22Rv1 (cell line): ENCODE measurements at regions not wholly inside any gene's neighbourhood (a gene's known extent, or its start where the extent isn't known, plus 50 kb on each side); places are given as distances from the start of the nearest gene placed in this dataset.
"Not testable (repeated sequence)": the region's sequence is repeated elsewhere in the genome, so short reads cannot be mapped to it uniquely, and the experiment has no call there.

ENCODE experiments used
- H3K27ac ChIP-seq: fragments of 450-650 bp; 2 replicates; pipeline ENCODE4 v1.5.1; 2017
- CTCF ChIP-seq: fragments of 450-650 bp; IDR thresholded peaks from 2 replicates; pipeline ENCODE4 v1.5.1; 2017; ENCODE audit warnings: mild to moderate bottlenecking
- ZFX ChIP-seq: fragments of 450-650 bp; IDR thresholded peaks from 2 replicates; pipeline ENCODE4 v1.6.1; 2017; ENCODE audit warnings: antibody characterized with exemption, borderline replicate concordance

GRCh38 chr5:97234380-97234779 is 51.3 kb upstream of the RIOK2 start:
- H3K27ac ChIP-seq, result not testable (repeated sequence)

DNA sequence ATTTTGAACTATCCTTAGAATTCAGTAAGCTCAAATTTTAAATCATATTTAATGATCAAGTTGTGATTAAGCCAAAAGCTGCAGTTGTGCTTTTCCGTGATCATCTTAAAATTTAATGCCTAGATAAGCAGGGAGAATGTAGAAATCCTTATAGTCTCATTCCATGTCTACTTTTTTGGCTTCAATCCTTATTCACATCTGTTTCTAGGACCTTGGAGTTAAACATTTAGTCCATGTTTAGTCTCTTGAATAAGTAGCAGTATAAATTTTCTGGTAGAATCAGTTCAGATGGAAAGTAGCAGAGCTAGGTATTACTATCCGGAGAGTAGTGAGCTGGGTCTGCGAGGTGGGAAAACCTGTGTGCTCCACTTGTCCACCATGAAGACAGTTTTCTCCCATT is 59.3 kb upstream of the RIOK2 start:
- TF ChIP-seq CTCF (no peak), ZFX (no peak)
- no peak overlapping the region for H3K27ac ChIP-seq

- TF ChIP-seq ZFX, result no peak
- TF ChIP-seq CTCF, result no peak
- H3K27ac ChIP-seq, result no peak overlapping the region
Observed at GRCh38 chr5:97243353-97243752, 60.3 kb upstream of the RIOK2 start.

GRCh38 chr5:97245386-97245785 is 62.3 kb upstream of the RIOK2 start:
- no peak overlapping the region for H3K27ac ChIP-seq
- TF ChIP-seq CTCF (no peak), ZFX (no peak)

DNA sequence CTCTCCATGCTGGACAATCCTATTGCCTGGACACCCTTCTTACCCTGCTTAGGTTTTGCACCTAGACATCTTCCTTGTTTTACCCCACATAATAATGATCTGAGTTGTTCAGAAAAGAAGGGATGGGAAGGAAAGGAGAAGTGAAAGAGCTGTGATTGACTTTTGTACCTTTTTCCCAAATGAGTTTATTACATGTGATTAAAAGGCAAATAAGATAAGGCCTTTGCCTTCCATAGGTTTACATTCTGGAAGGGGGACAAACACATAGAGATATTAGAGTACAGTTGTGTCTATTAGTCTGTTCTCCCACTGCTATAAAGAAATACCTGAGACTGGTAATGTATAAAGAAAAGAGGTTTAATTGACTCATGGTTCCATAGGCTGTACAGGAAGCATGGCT is 67.1 kb upstream of the RIOK2 start:
- TF ChIP-seq ZFX, result no peak
- no peak for TF ChIP-seq CTCF
- no peak overlapping the region for H3K27ac ChIP-seq

DNA sequence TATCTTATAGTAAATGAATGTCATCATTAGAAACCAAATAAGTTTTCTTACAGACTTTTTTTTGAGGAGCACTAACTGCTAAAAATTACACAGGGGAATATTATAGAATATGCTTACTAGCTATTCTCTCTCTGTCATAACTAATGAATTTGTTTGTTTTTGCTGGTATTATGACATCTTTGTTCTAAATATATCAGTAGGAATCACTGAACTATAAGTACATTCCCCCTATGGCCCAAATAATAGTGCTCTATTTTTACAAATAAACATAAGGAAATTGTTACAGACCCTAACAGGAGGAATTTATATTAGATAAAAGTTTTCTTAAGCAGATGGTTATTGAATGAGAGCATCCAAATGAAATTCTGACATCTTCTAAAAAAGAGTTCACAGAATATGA is 83.0 kb upstream of the RIOK2 start:
- no peak overlapping the region for H3K27ac ChIP-seq
- no peak for TF ChIP-seq CTCF
- no peak for TF ChIP-seq ZFX

GRCh38 chr5:97266576-97266975 is 83.5 kb upstream of the RIOK2 start:
- H3K27ac ChIP-seq, result no peak overlapping the region
- TF ChIP-seq ZFX (no peak), CTCF (no peak)

DNA sequence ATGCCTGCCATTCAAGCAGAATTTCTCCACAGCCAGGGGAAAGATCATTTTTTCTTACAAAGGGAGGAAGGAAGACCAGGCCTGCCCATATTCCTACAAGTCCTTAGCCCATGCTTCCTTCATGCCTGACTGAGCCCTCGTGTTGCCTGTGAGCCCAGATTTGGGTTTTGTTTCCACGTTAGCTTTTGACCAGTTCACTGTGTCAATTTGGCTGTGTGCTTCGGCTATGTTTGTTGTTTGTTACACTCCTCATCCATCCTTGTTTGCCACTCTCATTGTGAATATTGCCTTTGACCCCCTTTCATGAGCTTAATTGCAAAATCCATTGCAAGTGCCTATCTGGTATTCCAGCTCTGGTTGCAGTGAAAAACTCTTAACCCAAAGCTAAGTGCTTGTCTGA is 84.7 kb upstream of the RIOK2 start:
- TF ChIP-seq CTCF (no peak), ZFX (no peak)
- no peak overlapping the region for H3K27ac ChIP-seq
